ENCODE measurements at regions not wholly inside any gene's neighbourhood (a gene's known extent, or its start where the extent isn't known, plus 50 kb on each side); places are given as distances from the start of the nearest gene placed in this dataset.

DNA sequence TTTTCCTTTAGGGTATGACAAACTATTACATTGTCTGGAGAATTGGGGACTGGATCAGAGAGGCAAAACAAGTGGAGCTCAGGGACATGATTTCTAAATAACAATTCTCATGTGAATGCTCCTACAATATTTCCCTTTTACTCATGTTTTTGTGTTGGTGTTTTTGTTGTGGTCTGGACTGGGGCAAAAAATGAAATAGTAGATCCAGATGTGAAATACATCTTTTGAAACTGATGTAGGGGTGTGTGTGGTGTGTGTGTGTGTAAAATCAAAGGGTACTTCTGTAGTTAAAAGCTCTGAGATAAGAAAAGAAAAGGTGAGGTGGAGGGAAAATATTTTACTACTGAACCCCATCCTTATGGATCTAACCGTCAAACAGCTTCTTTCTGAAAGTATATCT lies 188.4 kb upstream of the RPL34 start:
- Histone ChIP-seq H3K36me3 (no peaks in the 10 kb centered on the region), H3K4me1 (no peaks in the 10 kb centered on the region), H3K27ac (no peak overlapping the region), H3K27me3 (no peaks in the 10 kb centered on the region), H3K4me3 (no peak overlapping the region), H3K9me3 (no peaks in the 10 kb centered on the region)
- intact Hi-C loops (cut with DNase I) = no loop called here
- no peak for FAIRE-seq
- DNase-seq = no peak
- no peak for ATAC-seq
- TF ChIP-seq, protein P1, sequence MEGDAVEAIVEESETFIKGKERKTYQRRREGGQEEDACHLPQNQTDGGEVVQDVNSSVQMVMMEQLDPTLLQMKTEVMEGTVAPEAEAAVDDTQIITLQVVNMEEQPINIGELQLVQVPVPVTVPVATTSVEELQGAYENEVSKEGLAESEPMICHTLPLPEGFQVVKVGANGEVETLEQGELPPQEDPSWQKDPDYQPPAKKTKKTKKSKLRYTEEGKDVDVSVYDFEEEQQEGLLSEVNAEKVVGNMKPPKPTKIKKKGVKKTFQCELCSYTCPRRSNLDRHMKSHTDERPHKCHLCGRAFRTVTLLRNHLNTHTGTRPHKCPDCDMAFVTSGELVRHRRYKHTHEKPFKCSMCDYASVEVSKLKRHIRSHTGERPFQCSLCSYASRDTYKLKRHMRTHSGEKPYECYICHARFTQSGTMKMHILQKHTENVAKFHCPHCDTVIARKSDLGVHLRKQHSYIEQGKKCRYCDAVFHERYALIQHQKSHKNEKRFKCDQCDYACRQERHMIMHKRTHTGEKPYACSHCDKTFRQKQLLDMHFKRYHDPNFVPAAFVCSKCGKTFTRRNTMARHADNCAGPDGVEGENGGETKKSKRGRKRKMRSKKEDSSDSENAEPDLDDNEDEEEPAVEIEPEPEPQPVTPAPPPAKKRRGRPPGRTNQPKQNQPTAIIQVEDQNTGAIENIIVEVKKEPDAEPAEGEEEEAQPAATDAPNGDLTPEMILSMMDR (IDR thresholded peaks at IDR 0.05) = no peak
- 78 to 96% methylated on average over 1 of the region's 1 CpG for WGBS, 2 donors

DNA sequence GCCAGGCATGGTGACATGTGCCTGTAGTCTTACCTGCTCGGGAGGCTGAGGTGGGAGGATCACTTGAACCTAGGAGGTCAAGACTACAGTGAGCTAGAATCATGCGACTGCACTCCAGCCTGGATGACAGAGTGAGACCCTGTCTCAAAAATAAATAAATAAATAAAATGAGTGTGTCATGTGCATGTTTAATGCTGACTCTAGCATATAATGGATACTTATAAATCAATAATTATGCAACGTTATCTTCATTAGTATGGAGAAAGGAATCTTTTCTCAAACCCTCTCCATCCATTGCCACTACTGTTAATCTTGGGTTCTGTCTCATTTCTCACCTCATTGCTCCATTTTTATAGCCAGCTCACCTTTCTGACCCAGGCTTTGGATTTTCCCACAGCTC lies 189.5 kb upstream of the RPL34 start:
- WGBS, 2 donors = 63 to 76% methylated on average over 3 of the region's 3 CpGs
- H3K4me1 ChIP-seq = no peaks in the 10 kb centered on the region
- TF ChIP-seq, protein P1 (IDR thresholded peaks at IDR 0.05) = no peak
- DNase-seq = no peak
- intact Hi-C loops (cut with DNase I) = no loop called here
- H3K9me3 ChIP-seq = no peaks in the 10 kb centered on the region
- H3K27ac ChIP-seq = no peak overlapping the region
- FAIRE-seq = no peak
- H3K27me3 ChIP-seq = no peaks in the 10 kb centered on the region
- ATAC-seq = no peak
- H3K36me3 ChIP-seq = no peaks in the 10 kb centered on the region
- H3K4me3 ChIP-seq = no peak overlapping the region

DNA sequence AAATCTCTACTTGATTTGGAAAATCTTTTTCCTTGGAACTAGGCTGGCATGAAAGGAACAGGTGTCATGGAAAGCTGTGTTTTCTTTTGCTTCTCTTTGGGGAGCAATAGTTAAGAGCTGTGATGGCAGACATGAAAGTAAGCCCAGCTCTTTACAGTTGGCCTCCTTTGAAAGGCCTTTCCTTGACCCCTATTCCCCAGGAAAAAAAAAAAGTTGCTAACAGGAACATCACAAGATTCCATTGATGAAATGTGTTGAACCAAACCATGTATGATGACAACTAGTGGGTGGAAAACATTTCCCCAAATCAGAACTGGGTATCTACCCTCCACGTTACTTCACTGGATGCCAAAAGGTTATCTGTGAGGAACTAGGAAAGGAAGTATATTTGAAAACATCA lies 190.7 kb upstream of the RPL34 start:
- TF ChIP-seq, protein P1 (IDR thresholded peaks at IDR 0.05) = no peak
- no peak for FAIRE-seq
- 64% methylated on average over 1 of the region's 1 CpG for WGBS, 2 donors

DNA sequence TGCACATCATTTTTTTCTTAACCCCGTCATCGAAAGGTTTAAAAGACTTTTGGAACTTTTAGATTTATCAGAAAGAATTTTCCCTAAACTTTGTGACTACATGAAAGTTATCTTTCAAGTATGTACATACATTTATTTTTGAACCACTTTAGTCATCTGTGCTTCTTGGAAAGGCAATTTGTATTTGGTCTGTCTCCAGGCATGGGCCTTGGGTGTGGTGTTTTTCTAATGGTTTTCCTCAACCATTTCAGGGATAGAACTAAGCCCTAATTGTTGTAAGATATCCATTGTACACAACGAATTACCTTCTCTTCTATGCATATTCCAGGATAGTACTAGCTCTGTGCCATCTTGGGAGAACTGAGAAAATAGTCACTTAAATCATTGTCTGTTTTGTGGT lies 191.5 kb upstream of the RPL34 start:
- Histone ChIP-seq H3K27me3 (no peaks in the 10 kb centered on the region), H3K27ac (no peak overlapping the region), H3K9me3 (no peaks in the 10 kb centered on the region), H3K36me3 (no peaks in the 10 kb centered on the region), H3K4me3 (no peak overlapping the region), H3K4me1 (no peaks in the 10 kb centered on the region)
- ATAC-seq (no peak), DNase-seq (no peak), FAIRE-seq (no peak)
- TF ChIP-seq, protein P1 (IDR thresholded peaks at IDR 0.05) = no peak
- WGBS, 2 donors = 70 to 80% methylated on average over 3 of the region's 3 CpGs
- intact Hi-C loops (cut with DNase I) = no loop called here

More for the DNA sequence above, 190.7 kb upstream of the RPL34 start:
- Histone ChIP-seq H3K4me3 (no peak overlapping the region), H3K27ac (no peak overlapping the region), H3K27me3 (no peaks in the 10 kb centered on the region), H3K4me1 (no peaks in the 10 kb centered on the region), H3K9me3 (no peaks in the 10 kb centered on the region), H3K36me3 (no peaks in the 10 kb centered on the region)
- intact Hi-C loops (cut with DNase I) = no loop called here
- ATAC-seq (no peak), DNase-seq (no peak)

DNA sequence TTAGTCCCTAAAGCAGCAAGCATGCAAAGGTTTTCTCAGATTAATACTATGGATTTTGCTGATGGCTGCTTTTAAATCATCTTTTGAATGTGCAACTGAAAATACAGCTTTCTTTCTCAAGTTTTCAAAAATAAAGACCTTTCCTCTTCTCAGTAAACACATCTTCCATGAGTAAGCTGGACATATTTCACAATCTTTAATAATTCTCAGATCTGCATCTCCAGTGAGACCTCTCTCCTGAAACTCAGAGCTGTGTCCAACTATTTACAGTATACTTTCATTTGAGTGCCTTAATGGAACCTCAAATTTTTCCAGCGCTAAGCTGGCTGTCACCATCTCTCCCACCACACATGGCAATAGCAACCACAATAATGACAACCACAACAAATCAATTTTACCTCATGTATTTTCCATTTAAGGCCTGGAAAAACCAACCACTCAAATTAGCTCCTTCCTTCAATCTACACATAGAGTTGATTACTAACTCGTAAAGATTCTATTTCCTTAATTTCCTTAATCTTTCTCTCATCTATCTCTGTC lies 192.4 kb upstream of the RPL34 start:
- intact Hi-C loops (cut with DNase I) = no loop called here
- H3K4me1 ChIP-seq = no peaks in the 10 kb centered on the region
- ATAC-seq = no peak
- H3K9me3 ChIP-seq = no peaks in the 10 kb centered on the region
- no peak overlapping the region for H3K4me3 ChIP-seq
- WGBS, 2 donors = 77 to 89% methylated on average over 2 of the region's 2 CpGs
- no peak for FAIRE-seq
- DNase-seq = no peak
- H3K36me3 ChIP-seq = no peaks in the 10 kb centered on the region
- no peaks in the 10 kb centered on the region for H3K27me3 ChIP-seq
- H3K27ac ChIP-seq = no peak overlapping the region
- TF ChIP-seq, protein P1 (IDR thresholded peaks at IDR 0.05) = no peak
